ENCODE measurements at regions not wholly inside any gene's neighbourhood (a gene's known extent, or its start where the extent isn't known, plus 50 kb on each side); places are given as distances from the start of the nearest gene placed in this dataset.

DNA sequence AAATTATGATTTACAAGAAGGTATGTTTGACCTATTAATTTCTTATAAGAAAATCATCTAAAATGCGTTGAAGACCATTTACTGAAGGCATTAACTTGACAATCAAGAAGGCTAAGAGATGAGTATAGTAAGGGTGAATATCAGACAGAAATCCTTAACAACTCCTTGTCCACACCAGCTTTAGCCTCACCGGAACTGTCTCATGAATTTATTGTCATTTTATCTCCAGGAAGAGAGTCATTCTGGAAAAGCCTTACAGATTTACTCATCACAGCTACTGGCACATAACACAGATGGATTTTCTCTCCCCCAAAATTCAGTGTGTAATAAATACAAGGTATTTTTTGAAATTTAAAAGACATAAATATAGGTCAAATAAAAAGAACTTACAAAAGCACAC, 129.4 kb upstream of the LSM8 start:
- no peaks in the 10 kb centered on the region for H3K27me3 Mint-ChIP-seq
- H3K27ac Mint-ChIP-seq = no peak overlapping the region
- H3K4me3 Mint-ChIP-seq = no peak overlapping the region
- no peak for DNase-seq
- H3K4me1 Mint-ChIP-seq = no peaks in the 10 kb centered on the region
- no peaks in the 10 kb centered on the region for H3K36me3 Mint-ChIP-seq
- POLR2A ChIA-PET = no interaction called here
- H3K9me3 Mint-ChIP-seq = no peaks in the 10 kb centered on the region
- no peak for ATAC-seq (ENCODE audit: low read depth)

DNA sequence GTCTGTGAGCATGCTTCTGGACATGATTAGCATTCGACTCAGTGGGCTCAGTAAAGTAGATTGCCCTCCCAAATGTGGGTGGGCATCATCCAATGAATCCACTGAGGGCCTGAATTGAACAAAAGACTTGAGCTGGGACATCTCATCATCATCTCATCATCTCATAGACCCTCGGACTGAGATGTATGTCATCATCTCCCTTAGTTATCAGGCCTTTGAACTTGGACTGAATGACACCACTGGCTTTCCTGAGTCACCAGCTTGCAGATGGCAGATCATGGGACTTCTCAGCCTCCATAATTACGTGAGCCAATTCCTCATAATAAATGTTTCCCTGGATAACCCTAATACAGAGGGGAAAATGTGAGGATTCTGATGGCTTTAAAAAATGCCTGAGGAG, 128.3 kb upstream of the LSM8 start:
- no peak overlapping the region for H3K27ac Mint-ChIP-seq
- no peak overlapping the region for H3K4me3 Mint-ChIP-seq
- H3K36me3 Mint-ChIP-seq = no peaks in the 10 kb centered on the region
- POLR2A ChIA-PET = no interaction called here
- no peaks in the 10 kb centered on the region for H3K4me1 Mint-ChIP-seq
- no peaks in the 10 kb centered on the region for H3K27me3 Mint-ChIP-seq
- DNase-seq = no peak
- no peak for ATAC-seq (ENCODE audit: low read depth)
- H3K9me3 Mint-ChIP-seq = no peaks in the 10 kb centered on the region

DNA sequence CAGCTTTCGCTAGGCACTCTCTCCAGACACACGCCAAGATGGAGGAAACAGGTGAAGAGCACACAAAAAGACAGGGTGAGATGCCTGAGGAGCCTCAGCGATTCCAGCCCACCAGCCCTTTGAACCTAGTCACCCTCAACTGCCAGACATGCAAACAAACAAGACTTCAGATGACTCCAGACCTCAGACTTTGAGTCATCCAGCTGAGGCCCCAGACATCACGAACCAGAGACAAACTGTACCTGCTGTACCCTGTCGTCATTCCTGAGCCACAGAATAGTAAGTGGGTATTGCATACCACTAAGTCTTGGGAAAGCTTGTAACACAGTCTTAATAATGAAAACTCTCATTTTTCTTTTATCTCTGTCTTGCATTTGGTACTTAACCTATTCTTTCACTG, 126.6 kb upstream of the LSM8 start:
- no peak for ATAC-seq (ENCODE audit: low read depth)
- no peaks in the 10 kb centered on the region for H3K9me3 Mint-ChIP-seq
- H3K4me1 Mint-ChIP-seq = no peaks in the 10 kb centered on the region
- H3K4me3 Mint-ChIP-seq = no peak overlapping the region
- POLR2A ChIA-PET = no interaction called here
- H3K27ac Mint-ChIP-seq = no peak overlapping the region
- no peak for DNase-seq
- H3K36me3 Mint-ChIP-seq = no peaks in the 10 kb centered on the region
- H3K27me3 Mint-ChIP-seq = no peaks in the 10 kb centered on the region

DNA sequence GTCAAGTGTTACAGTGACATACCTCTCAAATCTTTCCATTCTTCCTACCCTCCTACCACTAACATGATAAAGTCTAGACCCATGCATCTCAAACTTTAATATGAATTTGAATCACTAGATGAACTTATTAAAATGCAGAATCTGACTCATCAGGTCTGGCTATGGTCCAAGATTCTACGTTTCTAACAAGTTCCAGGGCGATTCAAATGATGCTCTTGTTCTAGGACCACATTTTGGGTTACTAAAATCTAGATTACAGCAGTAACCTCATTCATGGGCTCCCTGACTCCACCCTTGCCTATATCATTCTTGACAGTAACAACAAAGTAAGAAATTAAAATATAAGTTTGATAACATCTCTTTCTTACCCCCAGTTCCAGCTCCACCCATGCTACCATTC, 124.8 kb upstream of the LSM8 start:
- no peak for ATAC-seq (ENCODE audit: low read depth)
- no peak for DNase-seq
- no peak overlapping the region for H3K27ac Mint-ChIP-seq
- POLR2A ChIA-PET = no interaction called here
- no peaks in the 10 kb centered on the region for H3K36me3 Mint-ChIP-seq
- no peaks in the 10 kb centered on the region for H3K9me3 Mint-ChIP-seq
- no peaks in the 10 kb centered on the region for H3K4me1 Mint-ChIP-seq
- no peak overlapping the region for H3K4me3 Mint-ChIP-seq
- no peaks in the 10 kb centered on the region for H3K27me3 Mint-ChIP-seq

DNA sequence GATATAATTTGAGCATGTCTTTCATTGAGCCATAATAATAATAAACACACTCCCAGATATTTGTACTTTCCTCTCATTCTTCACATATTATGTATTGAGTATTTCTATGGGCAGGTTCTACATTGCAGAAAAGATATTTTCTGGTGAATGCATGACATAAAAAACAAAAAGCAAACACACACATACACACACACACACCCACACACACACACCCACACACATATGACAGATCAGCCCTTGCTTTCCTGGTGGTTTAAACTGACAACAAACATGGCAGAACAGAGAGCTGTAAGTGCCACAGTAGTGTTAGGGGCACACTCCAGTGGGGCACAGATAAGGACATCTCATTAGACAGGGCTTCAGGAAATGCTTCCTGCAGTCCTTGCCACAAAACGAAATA, 123.3 kb upstream of the LSM8 start:
- DNase-seq (no peak), ATAC-seq (ENCODE audit: low read depth) (no peak)
- Mint-ChIP-seq H3K4me3 (no peak overlapping the region), H3K36me3 (no peaks in the 10 kb centered on the region), H3K4me1 (no peaks in the 10 kb centered on the region), H3K9me3 (no peaks in the 10 kb centered on the region), H3K27me3 (no peaks in the 10 kb centered on the region), H3K27ac (no peak overlapping the region)
- POLR2A ChIA-PET = no interaction called here

DNA sequence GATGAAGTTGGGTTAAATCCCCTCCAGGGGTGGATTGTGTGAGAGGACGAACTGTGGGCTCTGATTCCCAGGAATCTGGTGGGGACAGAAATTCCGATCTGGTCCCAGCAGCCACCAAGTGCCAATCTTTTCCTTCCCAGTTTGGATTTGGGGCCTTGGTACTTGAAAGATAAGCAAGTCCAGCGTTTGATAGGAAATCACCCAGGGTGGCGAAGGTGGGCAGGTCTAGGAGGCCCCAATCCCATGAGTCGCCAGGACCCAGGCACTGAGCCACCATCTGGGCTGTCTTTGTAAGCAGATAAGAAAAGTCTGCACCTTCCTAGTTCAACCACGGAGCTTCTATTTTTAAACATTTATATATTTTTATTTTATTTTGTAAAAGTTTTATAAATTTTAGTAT, 122.6 kb upstream of the LSM8 start:
- Mint-ChIP-seq H3K9me3 (no peaks in the 10 kb centered on the region), H3K27me3 (no peaks in the 10 kb centered on the region), H3K4me1 (no peaks in the 10 kb centered on the region), H3K27ac (no peak overlapping the region), H3K4me3 (no peak overlapping the region), H3K36me3 (no peaks in the 10 kb centered on the region)
- ATAC-seq (ENCODE audit: low read depth) = no peak
- DNase-seq = no peak
- POLR2A ChIA-PET = no interaction called here

DNA sequence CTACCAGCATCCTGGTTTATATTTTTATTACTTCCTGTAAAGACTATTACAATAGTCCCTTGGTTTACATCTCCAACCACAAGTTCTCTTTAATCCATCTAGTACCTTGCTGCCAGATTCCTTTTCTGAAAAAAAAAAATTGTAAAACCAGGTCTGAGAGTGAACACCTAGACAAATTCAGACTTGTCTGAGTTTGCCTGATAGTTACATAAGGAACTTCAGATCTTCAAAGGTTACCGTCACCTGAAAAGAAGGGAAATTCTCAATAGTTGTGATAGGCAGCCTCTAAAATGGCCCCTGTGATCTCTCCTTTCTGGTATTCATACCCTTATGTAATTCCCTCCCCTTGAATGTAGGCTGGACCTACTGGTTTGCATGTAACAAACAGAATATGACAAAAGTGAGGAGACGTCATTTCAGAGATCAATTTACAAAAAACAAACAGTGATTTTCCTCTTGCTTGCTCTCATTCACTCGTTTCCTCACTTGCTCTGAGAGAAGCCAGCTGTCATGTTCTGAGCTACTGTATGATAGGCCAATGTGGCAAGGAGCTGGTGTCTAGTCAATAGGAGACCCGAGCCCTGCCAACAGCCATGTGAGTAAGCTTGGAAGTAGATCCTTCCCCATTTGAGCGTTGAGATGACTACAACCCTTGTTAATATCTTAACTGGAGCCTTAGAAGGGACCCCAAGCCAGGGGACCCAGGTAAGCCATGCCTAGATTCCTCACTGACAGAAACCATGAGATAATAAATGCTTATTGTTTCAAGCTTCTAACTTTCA, 110.9 kb upstream of the LSM8 start:
- no peaks in the 10 kb centered on the region for H3K36me3 Mint-ChIP-seq
- no peaks in the 10 kb centered on the region for H3K27me3 Mint-ChIP-seq
- ATAC-seq (ENCODE audit: low read depth) (no peak), DNase-seq (no peak)
- H3K4me3 Mint-ChIP-seq = no peak overlapping the region
- POLR2A ChIA-PET = no interaction called here
- no peaks in the 10 kb centered on the region for H3K4me1 Mint-ChIP-seq
- no peaks in the 10 kb centered on the region for H3K9me3 Mint-ChIP-seq
- H3K27ac Mint-ChIP-seq = no peak overlapping the region

DNA sequence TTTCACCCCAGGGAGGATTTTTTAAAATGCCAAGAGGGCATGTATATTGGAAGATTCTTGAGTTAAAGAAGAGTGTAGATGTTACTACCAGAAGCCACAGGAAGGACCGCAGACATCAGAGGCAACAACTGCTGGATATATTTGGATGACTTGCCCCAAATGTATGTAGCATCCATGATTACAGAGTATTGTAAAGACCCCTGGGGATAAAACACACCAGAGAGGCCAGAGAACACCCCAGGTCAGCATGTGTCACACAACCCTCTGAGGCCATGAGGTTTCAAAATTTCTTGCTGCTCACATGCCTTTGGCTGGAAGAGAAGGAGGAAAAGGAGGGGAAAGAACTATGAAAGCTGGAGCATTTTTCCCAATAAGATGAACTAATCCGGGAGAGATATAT, 108.0 kb upstream of the LSM8 start:
- H3K4me1 Mint-ChIP-seq = peaks cover 3% of the 10 kb centered on the region
- H3K9me3 Mint-ChIP-seq = no peaks in the 10 kb centered on the region
- POLR2A ChIA-PET = no interaction called here
- ATAC-seq (ENCODE audit: low read depth) (no peak), DNase-seq (no peak)
- no peaks in the 10 kb centered on the region for H3K36me3 Mint-ChIP-seq
- no peaks in the 10 kb centered on the region for H3K27me3 Mint-ChIP-seq
- no peak overlapping the region for H3K4me3 Mint-ChIP-seq
- no peak overlapping the region for H3K27ac Mint-ChIP-seq

DNA sequence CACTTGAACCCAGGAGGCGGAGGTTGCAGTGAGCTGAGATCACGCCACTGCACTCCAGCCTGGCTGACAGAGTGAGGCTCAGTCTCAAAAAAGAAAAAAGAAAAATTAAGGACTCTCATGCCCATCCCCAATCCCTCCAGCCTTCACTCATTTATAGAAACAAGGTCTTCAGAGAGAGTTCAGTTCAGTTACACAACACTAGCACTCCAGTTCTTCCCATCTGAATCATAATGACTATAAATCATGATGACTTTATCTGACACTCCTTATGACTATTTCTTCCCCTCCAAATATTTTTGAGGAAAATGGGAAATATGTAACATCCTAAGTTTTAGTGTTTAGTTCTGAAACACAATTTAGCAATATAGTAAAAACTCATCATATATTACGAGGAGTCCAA, 107.4 kb upstream of the LSM8 start:
- ATAC-seq (ENCODE audit: low read depth) (no peak), DNase-seq (no peak)
- Mint-ChIP-seq H3K27ac (no peak overlapping the region), H3K27me3 (no peaks in the 10 kb centered on the region), H3K4me1 (peaks cover 3% of the 10 kb centered on the region), H3K9me3 (no peaks in the 10 kb centered on the region), H3K36me3 (no peaks in the 10 kb centered on the region), H3K4me3 (no peak overlapping the region)
- POLR2A ChIA-PET = no interaction called here

DNA sequence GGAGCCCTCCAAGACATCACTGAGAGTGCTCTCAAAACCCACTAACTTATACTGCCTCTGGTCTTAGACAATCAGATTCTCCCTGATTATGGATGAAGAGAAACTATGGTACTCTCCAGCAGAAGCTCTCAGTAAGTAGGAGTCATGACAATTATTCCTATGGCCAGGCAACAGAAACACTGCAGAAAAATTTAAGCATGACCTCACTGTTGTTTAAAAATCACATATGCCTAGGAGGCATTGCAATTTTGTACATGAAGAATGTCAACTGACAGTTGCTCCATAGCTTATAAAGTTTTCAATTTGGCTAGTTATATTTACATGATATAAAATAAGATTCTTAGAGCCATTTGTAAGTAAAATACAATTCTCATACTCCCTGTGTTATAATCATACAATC, 105.9 kb upstream of the LSM8 start:
- POLR2A ChIA-PET = no interaction called here
- Mint-ChIP-seq H3K27ac (no peak overlapping the region), H3K4me1 (peaks cover 3% of the 10 kb centered on the region), H3K4me3 (no peak overlapping the region), H3K36me3 (no peaks in the 10 kb centered on the region), H3K9me3 (no peaks in the 10 kb centered on the region), H3K27me3 (no peaks in the 10 kb centered on the region)
- no peak for ATAC-seq (ENCODE audit: low read depth)
- DNase-seq = no peak

DNA sequence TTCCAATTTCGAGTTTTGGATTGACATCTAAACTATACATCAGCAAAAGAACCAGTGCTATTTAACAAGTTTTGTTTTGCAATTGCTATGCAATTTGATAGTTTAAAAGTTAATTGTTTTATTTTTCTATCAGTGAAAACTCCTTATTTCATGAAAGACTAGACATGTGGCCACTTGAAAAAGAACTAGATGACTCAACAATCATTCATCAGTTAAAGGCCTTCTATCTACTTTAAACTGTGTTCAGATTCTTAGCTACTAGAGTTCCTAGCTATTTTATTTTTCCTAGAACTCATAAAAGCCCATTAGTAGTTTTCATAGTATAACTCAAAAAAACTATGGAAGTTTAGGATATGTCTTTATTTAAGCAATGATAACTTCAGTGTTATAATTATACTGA, 104.6 kb upstream of the LSM8 start:
- peaks cover 3% of the 10 kb centered on the region for H3K4me1 Mint-ChIP-seq
- no peaks in the 10 kb centered on the region for H3K9me3 Mint-ChIP-seq
- DNase-seq (no peak), ATAC-seq (ENCODE audit: low read depth) (no peak)
- POLR2A ChIA-PET = no interaction called here
- H3K27ac Mint-ChIP-seq = no peak overlapping the region
- no peak overlapping the region for H3K4me3 Mint-ChIP-seq
- no peaks in the 10 kb centered on the region for H3K27me3 Mint-ChIP-seq
- no peaks in the 10 kb centered on the region for H3K36me3 Mint-ChIP-seq

DNA sequence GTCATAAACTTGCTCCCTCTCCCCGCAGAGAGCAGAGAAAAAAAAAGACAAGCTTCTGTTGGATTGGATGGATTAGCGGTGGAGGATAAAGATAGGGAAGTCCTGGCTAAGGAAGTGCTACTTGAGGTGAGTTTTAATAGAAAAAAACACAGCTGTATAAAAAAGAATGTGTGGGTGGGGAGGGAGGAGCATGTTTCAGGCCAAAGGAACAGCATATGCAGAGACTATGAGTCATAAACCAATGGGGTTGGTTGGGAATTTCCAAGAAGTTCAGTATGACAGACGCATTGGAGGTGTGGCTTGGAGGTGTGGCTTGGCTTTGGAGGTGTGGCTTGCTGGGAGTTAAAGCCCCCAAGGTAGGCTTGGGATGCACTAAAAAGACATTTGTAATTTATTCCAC, 103.0 kb upstream of the LSM8 start:
- Mint-ChIP-seq H3K27me3 (peaks cover 3% of the 10 kb centered on the region), H3K4me1 (peaks cover 3% of the 10 kb centered on the region), H3K9me3 (no peaks in the 10 kb centered on the region), H3K27ac (no peak overlapping the region), H3K4me3 (no peak overlapping the region), H3K36me3 (no peaks in the 10 kb centered on the region)
- ATAC-seq (ENCODE audit: low read depth) (peak; percentile 45), DNase-seq (no peak)
- POLR2A ChIA-PET = no interaction called here

DNA sequence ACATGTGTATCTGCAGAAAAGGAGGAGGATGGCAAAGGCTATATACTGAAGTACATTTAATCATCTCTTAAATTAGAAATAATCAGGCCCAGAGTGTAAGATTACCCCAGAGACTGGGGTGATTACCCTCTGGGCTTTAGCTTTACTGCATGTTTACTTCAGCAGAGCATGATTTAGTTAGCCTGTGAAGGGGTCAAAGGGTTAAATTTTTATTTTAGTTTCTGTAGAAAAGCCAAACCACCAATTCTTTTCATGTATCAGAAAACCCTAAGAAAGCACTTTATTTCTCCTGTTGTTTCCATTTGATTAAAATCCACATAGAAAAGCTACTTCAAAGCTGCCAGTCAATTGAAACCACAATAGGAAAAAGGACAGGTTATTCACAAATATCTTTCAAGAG, 101.5 kb upstream of the LSM8 start:
- H3K4me3 Mint-ChIP-seq = no peak overlapping the region
- H3K27ac Mint-ChIP-seq = no peak overlapping the region
- H3K27me3 Mint-ChIP-seq = peaks cover 3% of the 10 kb centered on the region
- DNase-seq (no peak), ATAC-seq (ENCODE audit: low read depth) (no peak)
- POLR2A ChIA-PET = no interaction called here
- H3K9me3 Mint-ChIP-seq = no peaks in the 10 kb centered on the region
- peaks cover 3% of the 10 kb centered on the region for H3K4me1 Mint-ChIP-seq
- no peaks in the 10 kb centered on the region for H3K36me3 Mint-ChIP-seq

DNA sequence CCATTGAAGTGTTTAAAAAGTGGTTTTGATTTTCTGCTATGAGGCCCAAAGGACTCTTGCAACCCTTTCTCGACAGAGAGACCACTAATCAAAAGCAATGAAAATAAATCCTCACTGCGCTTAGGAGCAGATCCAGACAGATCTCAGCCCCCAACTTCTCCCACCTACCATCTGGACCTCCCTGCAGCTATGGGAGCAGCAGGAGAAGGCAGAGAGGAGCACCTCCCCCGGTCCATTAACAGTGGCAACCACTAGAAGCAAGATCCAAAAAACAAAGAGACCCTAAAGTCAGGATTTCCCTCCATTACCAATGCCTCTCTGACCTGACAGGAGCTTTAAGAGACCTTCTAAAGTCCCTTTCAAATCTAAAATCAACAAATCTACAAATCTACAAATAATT, 99.0 kb upstream of the LSM8 start:
- no peaks in the 10 kb centered on the region for H3K36me3 Mint-ChIP-seq
- H3K4me3 Mint-ChIP-seq = no peak overlapping the region
- ATAC-seq (ENCODE audit: low read depth) (no peak), DNase-seq (no peak)
- peaks cover 3% of the 10 kb centered on the region for H3K4me1 Mint-ChIP-seq
- H3K27ac Mint-ChIP-seq = no peak overlapping the region
- POLR2A ChIA-PET = no interaction called here
- H3K9me3 Mint-ChIP-seq = no peaks in the 10 kb centered on the region
- peaks cover 3% of the 10 kb centered on the region for H3K27me3 Mint-ChIP-seq

DNA sequence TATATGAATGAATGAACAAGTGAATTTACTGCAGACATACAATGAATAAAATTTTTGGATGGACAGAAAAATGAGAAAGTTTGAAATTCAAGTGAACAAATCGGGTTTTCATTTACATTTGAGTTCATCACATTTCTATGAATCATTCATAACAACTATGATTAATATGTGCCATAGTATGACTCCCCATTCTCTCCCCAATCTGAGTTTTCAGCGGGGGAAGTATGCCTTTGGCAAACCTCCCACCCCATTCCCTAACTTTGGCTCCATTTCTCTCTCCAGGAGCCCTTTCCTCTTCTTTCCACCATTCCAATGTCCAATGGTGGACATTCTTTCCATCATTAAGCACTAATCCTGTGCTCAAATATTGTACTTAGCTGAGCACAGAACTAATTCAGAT, 96.8 kb upstream of the LSM8 start:
- ATAC-seq (ENCODE audit: low read depth) (no peak), DNase-seq (no peak)
- no peak overlapping the region for H3K27ac Mint-ChIP-seq
- H3K4me1 Mint-ChIP-seq = no peaks in the 10 kb centered on the region
- H3K9me3 Mint-ChIP-seq = no peaks in the 10 kb centered on the region
- no peaks in the 10 kb centered on the region for H3K36me3 Mint-ChIP-seq
- H3K27me3 Mint-ChIP-seq = peaks cover 3% of the 10 kb centered on the region
- no peak overlapping the region for H3K4me3 Mint-ChIP-seq
- POLR2A ChIA-PET = no interaction called here

Measured in activated naive CD8-positive, alpha-beta T cell treated with anti-CD3 and anti-CD28 coated beads, Interleukin-2, amount 10 ng/mL, durations not matched to agents 7 days and 5 days (primary cell).